Osteocyte (in vitro differentiated cells): ENCODE measurements at regions not wholly inside any gene's neighbourhood (a gene's known extent, or its start where the extent isn't known, plus 50 kb on each side); places are given as distances from the start of the nearest gene placed in this dataset.
"Not testable (repeated sequence)": the region's sequence is repeated elsewhere in the genome, so short reads cannot be mapped to it uniquely, and the experiment has no call there.

Experiments
- DNase-seq: peaks from one replicate; pipeline ENCODE4 v3.0.0; 2021; ENCODE audit warnings: mixed read lengths; ENCODE audit not compliant: unreplicated experiment; ENCODE audit errors: extremely low spot score
- H3K27ac Mint-ChIP-seq: one replicate; pipeline ENCODE4 v1.8.0; 2021; ENCODE audit warnings: mild to moderate bottlenecking, mixed read lengths; ENCODE audit not compliant: unreplicated experiment
- H3K27me3 Mint-ChIP-seq: one replicate; pipeline ENCODE4 v1.8.0; 2021; ENCODE audit warnings: mixed read lengths; ENCODE audit not compliant: unreplicated experiment
- H3K36me3 Mint-ChIP-seq: one replicate; pipeline ENCODE4 v1.8.0; 2021; ENCODE audit warnings: mixed read lengths; ENCODE audit not compliant: unreplicated experiment
- H3K4me1 Mint-ChIP-seq: one replicate; pipeline ENCODE4 v1.8.0; 2021; ENCODE audit warnings: mixed read lengths; ENCODE audit not compliant: unreplicated experiment
- H3K4me3 Mint-ChIP-seq: one replicate; pipeline ENCODE4 v1.8.0; 2021; ENCODE audit warnings: mild to moderate bottlenecking, moderate library complexity, mixed read lengths; ENCODE audit not compliant: unreplicated experiment
- H3K9me3 Mint-ChIP-seq: one replicate; pipeline ENCODE4 v1.8.0; 2021; ENCODE audit warnings: mixed read lengths; ENCODE audit not compliant: unreplicated experiment
- TF ChIP-seq, protein P1 (sequence below): fragments of 200-600 bp; sonication (generic); IDR thresholded peaks from 2 replicates; pipeline ENCODE4 v1.5.0; 2021; ENCODE audit warnings: antibody characterized with exemption, mild to moderate bottlenecking, moderate library complexity

GRCh38 chr16:13848795-13849194 lies 71.2 kb upstream of the ERCC4 start:
- no peak overlapping the region for H3K27ac Mint-ChIP-seq
- H3K9me3 Mint-ChIP-seq: peaks cover 6% of the 10 kb centered on the region
- H3K36me3 Mint-ChIP-seq: no peaks in the 10 kb centered on the region
- no peaks in the 10 kb centered on the region for H3K4me1 Mint-ChIP-seq
- TF ChIP-seq, protein P1, sequence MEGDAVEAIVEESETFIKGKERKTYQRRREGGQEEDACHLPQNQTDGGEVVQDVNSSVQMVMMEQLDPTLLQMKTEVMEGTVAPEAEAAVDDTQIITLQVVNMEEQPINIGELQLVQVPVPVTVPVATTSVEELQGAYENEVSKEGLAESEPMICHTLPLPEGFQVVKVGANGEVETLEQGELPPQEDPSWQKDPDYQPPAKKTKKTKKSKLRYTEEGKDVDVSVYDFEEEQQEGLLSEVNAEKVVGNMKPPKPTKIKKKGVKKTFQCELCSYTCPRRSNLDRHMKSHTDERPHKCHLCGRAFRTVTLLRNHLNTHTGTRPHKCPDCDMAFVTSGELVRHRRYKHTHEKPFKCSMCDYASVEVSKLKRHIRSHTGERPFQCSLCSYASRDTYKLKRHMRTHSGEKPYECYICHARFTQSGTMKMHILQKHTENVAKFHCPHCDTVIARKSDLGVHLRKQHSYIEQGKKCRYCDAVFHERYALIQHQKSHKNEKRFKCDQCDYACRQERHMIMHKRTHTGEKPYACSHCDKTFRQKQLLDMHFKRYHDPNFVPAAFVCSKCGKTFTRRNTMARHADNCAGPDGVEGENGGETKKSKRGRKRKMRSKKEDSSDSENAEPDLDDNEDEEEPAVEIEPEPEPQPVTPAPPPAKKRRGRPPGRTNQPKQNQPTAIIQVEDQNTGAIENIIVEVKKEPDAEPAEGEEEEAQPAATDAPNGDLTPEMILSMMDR: no peak
- no peak for DNase-seq
- peaks cover 1% of the 10 kb centered on the region for H3K27me3 Mint-ChIP-seq
- no peak overlapping the region for H3K4me3 Mint-ChIP-seq

DNA sequence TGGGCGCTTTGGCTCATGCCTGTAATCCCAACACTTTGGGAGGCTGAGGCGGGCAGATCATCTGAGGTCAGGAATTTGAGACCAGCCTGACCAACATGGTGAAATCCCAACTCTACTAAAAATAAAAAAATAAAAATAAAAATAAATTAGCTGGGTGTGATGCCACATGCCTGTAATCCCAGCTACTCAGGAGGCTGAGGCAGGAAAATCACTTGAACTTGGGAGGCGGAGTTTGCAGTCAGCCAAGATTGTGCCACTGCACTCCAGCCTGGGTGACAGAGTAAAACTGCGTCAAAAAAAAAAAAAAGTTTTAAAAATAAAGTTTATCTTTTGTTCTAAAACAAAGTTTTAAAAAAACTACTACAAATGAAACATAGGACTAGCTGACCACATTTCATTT lies 69.8 kb upstream of the ERCC4 start:
- H3K36me3 Mint-ChIP-seq, H3K4me3 Mint-ChIP-seq, H3K4me1 Mint-ChIP-seq, DNase-seq, H3K27me3 Mint-ChIP-seq, H3K27ac Mint-ChIP-seq, H3K9me3 Mint-ChIP-seq: not testable (repeated sequence)

GRCh38 chr16:13852827-13853226 lies 67.1 kb upstream of the ERCC4 start:
- H3K36me3 Mint-ChIP-seq: no peaks in the 10 kb centered on the region
- peaks cover 4% of the 10 kb centered on the region for H3K9me3 Mint-ChIP-seq
- TF ChIP-seq, protein P1: no peak
- H3K27me3 Mint-ChIP-seq: no peaks in the 10 kb centered on the region
- no peaks in the 10 kb centered on the region for H3K4me1 Mint-ChIP-seq
- H3K27ac Mint-ChIP-seq: no peak overlapping the region
- no peak overlapping the region for H3K4me3 Mint-ChIP-seq
- DNase-seq: no peak

DNA sequence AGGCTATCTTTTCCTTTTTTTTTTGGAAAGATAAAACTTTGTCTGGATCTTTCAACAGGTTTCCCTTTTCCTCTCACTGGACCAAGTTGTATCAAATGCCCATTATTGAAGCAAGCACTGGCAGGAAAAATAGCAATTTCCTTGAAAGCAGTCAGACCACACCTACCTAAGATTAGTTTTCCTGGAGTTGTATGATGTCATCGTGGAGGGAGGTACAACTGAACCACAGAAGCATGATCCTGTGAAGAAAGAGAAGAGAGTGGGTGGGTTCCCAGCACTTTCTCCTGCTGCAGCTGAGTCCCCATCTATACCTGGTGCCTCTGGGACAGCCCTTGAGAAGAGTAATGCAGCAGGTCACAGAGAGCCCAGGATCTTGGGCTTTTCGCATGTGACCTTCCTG lies 63.6 kb upstream of the ERCC4 start:
- no peaks in the 10 kb centered on the region for H3K36me3 Mint-ChIP-seq
- DNase-seq: no peak
- H3K4me1 Mint-ChIP-seq: no peaks in the 10 kb centered on the region
- TF ChIP-seq, protein P1: no peak
- no peak overlapping the region for H3K27ac Mint-ChIP-seq
- H3K9me3 Mint-ChIP-seq: peaks cover 1% of the 10 kb centered on the region
- H3K4me3 Mint-ChIP-seq: no peak overlapping the region
- no peaks in the 10 kb centered on the region for H3K27me3 Mint-ChIP-seq

DNA sequence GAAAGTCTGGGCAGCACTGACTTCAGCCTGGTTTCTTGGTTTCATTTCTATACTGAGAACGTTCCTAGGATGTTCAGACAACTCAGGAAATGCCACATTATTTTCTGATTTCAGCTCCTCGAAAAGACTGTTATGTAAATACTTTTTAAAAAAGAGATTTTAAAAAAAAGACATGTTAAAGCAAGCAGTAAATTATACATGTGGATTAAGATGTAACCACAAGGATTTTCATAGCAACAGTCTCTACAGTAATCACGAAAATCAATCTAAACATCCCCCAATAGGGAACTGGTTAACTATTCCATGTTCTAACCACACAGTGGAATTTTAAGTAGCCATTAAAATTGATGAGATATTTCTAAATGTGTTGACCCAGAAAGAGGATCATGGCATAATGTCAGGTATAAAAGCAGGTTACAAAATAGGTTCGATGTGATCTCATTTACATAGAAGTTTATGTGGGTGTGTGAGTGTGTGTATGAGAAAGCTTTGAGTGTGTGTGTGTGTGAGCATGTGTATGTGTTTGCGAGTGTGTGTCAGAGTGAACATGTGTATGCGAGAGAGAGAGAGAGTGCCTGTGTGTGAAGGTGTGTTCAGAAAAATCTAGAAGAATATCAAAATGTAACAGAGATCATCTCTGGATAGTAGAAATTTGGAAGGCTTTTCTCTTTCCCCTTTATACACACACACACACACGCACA lies 63.0 kb upstream of the ERCC4 start:
- Mint-ChIP-seq H3K27me3 (no peaks in the 10 kb centered on the region), H3K4me3 (no peak overlapping the region), H3K9me3 (no peaks in the 10 kb centered on the region), H3K4me1 (no peaks in the 10 kb centered on the region), H3K27ac (no peak overlapping the region), H3K36me3 (no peaks in the 10 kb centered on the region)
- DNase-seq: no peak
- TF ChIP-seq, protein P1: no peak
